Ovary (tissue), 3 donors: ENCODE measurements at regions not wholly inside any gene's neighbourhood (a gene's known extent, or its start where the extent isn't known, plus 50 kb on each side); places are given as distances from the start of the nearest gene placed in this dataset.

Experiments
- CTCF ChIP-seq, 3 donors: fragments of 450-650 bp in 2 of 3; fragments of 200-600 bp in 1 of 3; IDR thresholded peaks; one replicate each; pipeline versions ENCODE4 v1.5.1 to v1.8.0; 2016 to 2022; ENCODE audit warnings: antibody characterized with exemption in 3 of 3, mild to moderate bottlenecking in 1 of 3
- EP300 ChIP-seq: sonication (generic); formaldehyde crosslinking; IDR thresholded peaks from one replicate; pipeline ENCODE4 v1.6.1; 2017; ENCODE audit warnings: antibody characterized with exemption
- donor health status: DM: no; HTN: no; CAD: no.

- TF ChIP-seq CTCF (IDR thresholded peaks at IDR 0.05) (no peak), EP300 (no peak)
Measured at GRCh38 chr12:84634526-84634925, 278.1 kb downstream of the SLC6A15 start.
